SU-DHL-6 (cell line): ENCODE measurements at regions not wholly inside any gene's neighbourhood (a gene's known extent, or its start where the extent isn't known, plus 50 kb on each side); places are given as distances from the start of the nearest gene placed in this dataset.

Experiments
- H2AFZ ChIP-seq: fragments of 200-600 bp; sonication (generic); 2 replicates; pipeline ENCODE4 v1.6.1; 2014; ENCODE audit warnings: low read depth, mild to moderate bottlenecking, moderate library complexity, mixed read lengths, antibody characterized with exemption, low read length; ENCODE audit not compliant: severe bottlenecking
- H3F3A ChIP-seq: fragments of 200-600 bp; shearing (Covaris generic); 2 replicates; pipeline ENCODE4 v1.6.0; 2016; ENCODE audit warnings: antibody characterized with exemption, mild to moderate bottlenecking; ENCODE audit not compliant: insufficient read depth
- H3K27ac ChIP-seq: fragments of 200-600 bp; sonication (generic); 2 replicates; pipeline ENCODE4 v1.5.1; 2016; ENCODE audit warnings: low read depth, mild to moderate bottlenecking, low read length, moderate library complexity, mixed read lengths
- H3K27me3 ChIP-seq: fragments of 200-600 bp; sonication (generic), shearing (Covaris generic); 2 replicates; pipeline ENCODE4 v1.6.0; 2014; ENCODE audit warnings: mild to moderate bottlenecking, low read length
- H3K36me3 ChIP-seq: fragments of 200-600 bp; sonication (generic); 2 replicates; pipeline ENCODE4 v1.6.1; 2014; ENCODE audit warnings: mild to moderate bottlenecking, low read length, mixed read lengths
- H3K4me2 ChIP-seq: fragments of 300-600, 200-600 bp; shearing (Covaris generic), sonication (generic); 2 replicates; pipeline ENCODE4 v1.6.0; 2014; ENCODE audit warnings: low read length, low read depth, mild to moderate bottlenecking; ENCODE audit not compliant: poor library complexity, severe bottlenecking
- H3K4me3 ChIP-seq: fragments of 200-600 bp; sonication (generic); 2 replicates; pipeline ENCODE4 v1.5.1; 2014; ENCODE audit warnings: antibody characterized with exemption, low read length, mild to moderate bottlenecking, mixed read lengths; ENCODE audit not compliant: insufficient read depth, poor library complexity, severe bottlenecking
- H3K79me2 ChIP-seq: fragments of 200-600 bp; sonication (generic); 2 replicates; pipeline ENCODE4 v1.6.1; 2014; ENCODE audit warnings: mild to moderate bottlenecking, low read length, moderate library complexity; ENCODE audit not compliant: insufficient read depth
- H3K9ac ChIP-seq: fragments of 200-600 bp; sonication (generic); 2 replicates; pipeline ENCODE4 v1.7.0; 2014; ENCODE audit warnings: mild to moderate bottlenecking, low read length
- H3K9me2 ChIP-seq: fragments of 200-600 bp; sonication (generic); replicated peaks from 2 replicates; pipeline ENCODE4 v1.6.1; 2014; ENCODE audit warnings: low read length; ENCODE audit not compliant: insufficient read depth
- H3K9me3 ChIP-seq: fragments of 200-600 bp; sonication (generic); 2 replicates; pipeline ENCODE4 v1.6.1; 2014; ENCODE audit warnings: low read length, mixed read lengths; ENCODE audit not compliant: insufficient read depth
- H4K20me1 ChIP-seq: fragments of 200-600 bp; sonication (generic); 2 replicates; pipeline ENCODE4 v1.6.1; 2014; ENCODE audit warnings: low read depth, mild to moderate bottlenecking, antibody characterized with exemption, low read length, moderate library complexity, mixed read lengths
- EZH2phosphoT487 ChIP-seq: fragments of 200-600 bp; sonication (generic), shearing (Covaris generic); conservative IDR thresholded peaks from 2 replicates; pipeline ENCODE4 v1.6.1; 2018; ENCODE audit warnings: mild to moderate bottlenecking, antibody characterized with exemption, low read length, moderate library complexity, mixed read lengths
- TF ChIP-seq, protein P1 (sequence below): fragments of 200-600 bp; sonication (generic); IDR thresholded peaks from one replicate; pipeline ENCODE4 v1.5.1; 2017; ENCODE audit warnings: antibody characterized with exemption, mild to moderate bottlenecking, low read length, moderate library complexity; ENCODE audit not compliant: insufficient read depth, poor library complexity, severe bottlenecking

DNA sequence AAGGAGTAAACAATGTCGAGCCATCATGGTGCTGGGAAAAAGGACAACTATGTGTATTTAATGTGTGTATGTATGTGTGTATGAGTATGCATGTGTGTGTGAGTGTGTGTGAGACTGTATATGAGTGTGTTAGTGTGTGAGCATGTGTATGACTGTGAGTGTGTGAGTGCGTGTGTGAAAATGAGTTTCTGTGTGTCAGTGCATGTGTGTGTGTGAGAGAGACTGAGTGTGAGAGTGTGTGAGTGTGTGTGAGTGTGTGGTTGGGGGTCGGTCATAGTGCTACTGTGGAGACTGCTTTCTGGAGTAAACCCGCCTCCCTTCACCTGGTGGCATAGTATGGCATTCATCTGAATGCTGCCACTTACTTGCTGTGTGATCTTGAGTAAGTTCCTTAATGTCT lies 567.4 kb downstream of the FGF9 start:
- H4K20me1 ChIP-seq = no peaks in the 10 kb centered on the region
- H3K79me2 ChIP-seq = no peaks in the 10 kb centered on the region
- no peaks in the 10 kb centered on the region for H3K9me3 ChIP-seq
- no peaks in the 10 kb centered on the region for H3K9me2 ChIP-seq
- H3K9ac ChIP-seq = no peak overlapping the region
- H3F3A ChIP-seq = no peaks in the 10 kb centered on the region
- H3K4me3 ChIP-seq = no peak overlapping the region
- no peak for TF ChIP-seq EZH2phosphoT487
- TF ChIP-seq, protein P1, sequence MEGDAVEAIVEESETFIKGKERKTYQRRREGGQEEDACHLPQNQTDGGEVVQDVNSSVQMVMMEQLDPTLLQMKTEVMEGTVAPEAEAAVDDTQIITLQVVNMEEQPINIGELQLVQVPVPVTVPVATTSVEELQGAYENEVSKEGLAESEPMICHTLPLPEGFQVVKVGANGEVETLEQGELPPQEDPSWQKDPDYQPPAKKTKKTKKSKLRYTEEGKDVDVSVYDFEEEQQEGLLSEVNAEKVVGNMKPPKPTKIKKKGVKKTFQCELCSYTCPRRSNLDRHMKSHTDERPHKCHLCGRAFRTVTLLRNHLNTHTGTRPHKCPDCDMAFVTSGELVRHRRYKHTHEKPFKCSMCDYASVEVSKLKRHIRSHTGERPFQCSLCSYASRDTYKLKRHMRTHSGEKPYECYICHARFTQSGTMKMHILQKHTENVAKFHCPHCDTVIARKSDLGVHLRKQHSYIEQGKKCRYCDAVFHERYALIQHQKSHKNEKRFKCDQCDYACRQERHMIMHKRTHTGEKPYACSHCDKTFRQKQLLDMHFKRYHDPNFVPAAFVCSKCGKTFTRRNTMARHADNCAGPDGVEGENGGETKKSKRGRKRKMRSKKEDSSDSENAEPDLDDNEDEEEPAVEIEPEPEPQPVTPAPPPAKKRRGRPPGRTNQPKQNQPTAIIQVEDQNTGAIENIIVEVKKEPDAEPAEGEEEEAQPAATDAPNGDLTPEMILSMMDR = no peak
- H3K27me3 ChIP-seq = no peaks in the 10 kb centered on the region
- H3K4me2 ChIP-seq = no peak overlapping the region
- no peaks in the 10 kb centered on the region for H3K36me3 ChIP-seq
- no peak overlapping the region for H3K27ac ChIP-seq
- no peak overlapping the region for H2AFZ ChIP-seq

DNA sequence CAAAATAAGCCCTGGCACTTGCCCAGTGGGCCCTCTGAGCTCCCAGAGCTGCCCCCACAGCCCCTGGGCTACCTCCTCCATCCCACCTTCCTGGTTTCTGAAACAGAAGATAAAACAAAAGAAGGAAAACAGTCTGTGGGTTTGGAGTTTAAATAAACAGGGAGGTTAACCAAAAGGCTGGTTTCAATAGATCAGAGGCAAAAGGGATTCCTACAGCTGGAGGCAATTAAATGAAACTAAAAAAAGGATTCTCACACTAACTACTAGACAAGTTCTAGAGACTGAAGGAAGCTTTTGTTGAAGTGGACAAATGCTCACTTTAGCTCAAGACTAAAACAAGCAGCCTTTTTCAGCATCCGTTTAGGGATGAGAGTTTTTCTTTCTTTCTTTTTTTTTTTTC lies 569.8 kb downstream of the FGF9 start:
- TF ChIP-seq, protein P1 = no peak
- no peak for TF ChIP-seq EZH2phosphoT487
- no peak overlapping the region for H3K27ac ChIP-seq
- no peaks in the 10 kb centered on the region for H3K79me2 ChIP-seq
- H3K36me3 ChIP-seq = no peaks in the 10 kb centered on the region
- H3K4me3 ChIP-seq = no peak overlapping the region
- no peak overlapping the region for H2AFZ ChIP-seq
- H3F3A ChIP-seq = no peaks in the 10 kb centered on the region
- no peaks in the 10 kb centered on the region for H3K9me2 ChIP-seq
- no peaks in the 10 kb centered on the region for H4K20me1 ChIP-seq
- H3K4me2 ChIP-seq = no peak overlapping the region
- H3K9ac ChIP-seq = no peak overlapping the region
- no peaks in the 10 kb centered on the region for H3K9me3 ChIP-seq
- no peaks in the 10 kb centered on the region for H3K27me3 ChIP-seq

DNA sequence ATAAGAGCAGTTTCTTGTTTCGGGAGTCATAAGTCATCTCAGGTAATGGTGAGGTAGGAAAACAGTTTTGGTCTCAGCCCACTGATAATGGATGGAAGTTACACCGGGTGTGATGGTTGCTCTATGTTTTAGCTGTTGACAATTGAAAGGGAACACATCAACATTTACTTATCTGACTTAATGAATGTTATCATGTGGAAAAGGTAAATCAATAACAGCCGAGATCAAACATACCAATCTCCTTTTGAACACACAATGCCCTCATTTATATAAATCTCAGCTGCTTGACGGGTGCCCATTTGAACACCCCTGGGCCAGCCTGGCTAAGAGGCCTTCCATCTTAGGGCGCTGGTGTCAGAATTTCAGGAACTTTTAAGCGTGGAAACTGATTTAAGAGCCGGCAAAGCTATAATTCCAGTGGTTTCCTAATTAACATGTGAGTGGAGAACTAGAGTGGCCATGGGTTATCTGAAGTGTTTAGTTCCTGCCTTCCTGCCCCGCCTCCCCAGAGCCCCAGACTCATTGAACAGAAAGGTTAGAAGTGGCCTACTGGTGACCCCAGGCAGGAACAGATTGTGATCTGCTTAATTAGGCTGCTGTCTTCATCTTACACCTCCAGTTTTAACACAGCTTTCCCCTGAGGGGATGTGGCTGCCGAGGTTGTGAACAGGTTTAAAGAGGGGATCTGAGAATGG lies 572.7 kb downstream of the FGF9 start:
- Histone ChIP-seq H4K20me1 (no peaks in the 10 kb centered on the region), H3K36me3 (no peaks in the 10 kb centered on the region), H3K4me2 (no peak overlapping the region), H2AFZ (no peak overlapping the region), H3K27ac (no peak overlapping the region), H3F3A (no peaks in the 10 kb centered on the region), H3K9me3 (no peaks in the 10 kb centered on the region), H3K4me3 (no peak overlapping the region), H3K27me3 (no peaks in the 10 kb centered on the region), H3K9me2 (no peaks in the 10 kb centered on the region), H3K9ac (no peak overlapping the region), H3K79me2 (no peaks in the 10 kb centered on the region)
- TF ChIP-seq, protein P1 = no peak
- no peak for TF ChIP-seq EZH2phosphoT487
